ENCODE measurements at regions not wholly inside any gene's neighbourhood (a gene's known extent, or its start where the extent isn't known, plus 50 kb on each side); places are given as distances from the start of the nearest gene placed in this dataset.

DNA sequence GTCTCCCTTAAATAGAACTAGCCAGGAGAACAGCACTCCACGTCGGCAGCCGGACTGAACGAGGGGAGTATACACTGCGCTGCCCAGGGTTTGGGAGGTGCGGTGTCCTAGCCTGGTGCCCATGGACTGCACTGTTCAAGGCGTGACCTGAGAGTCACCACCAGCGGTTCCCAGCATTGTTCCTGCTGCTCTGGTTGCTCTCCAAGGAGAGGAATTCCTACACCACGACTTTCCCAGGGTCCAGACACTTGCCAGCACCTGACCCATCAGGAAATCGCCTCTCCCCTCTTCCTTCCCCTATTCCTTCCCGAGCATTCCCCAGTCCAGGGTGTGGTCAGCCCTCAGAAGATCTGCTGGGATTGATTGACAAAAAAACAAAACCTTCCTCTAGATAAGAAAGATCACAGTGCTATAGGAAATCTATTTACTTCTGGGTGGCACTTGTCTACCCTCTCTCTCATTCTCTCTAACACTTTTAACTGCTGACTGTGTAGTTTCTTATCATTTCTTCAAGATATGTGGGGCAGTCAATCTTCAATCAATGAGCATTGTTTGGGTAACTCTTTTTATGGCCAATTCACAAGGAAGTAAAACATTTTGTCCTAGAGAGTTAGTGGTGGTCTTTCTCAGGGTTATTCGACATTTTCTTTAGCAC lies 297.8 kb upstream of the ACTBL2 start:
- TF ChIP-seq, protein P1, sequence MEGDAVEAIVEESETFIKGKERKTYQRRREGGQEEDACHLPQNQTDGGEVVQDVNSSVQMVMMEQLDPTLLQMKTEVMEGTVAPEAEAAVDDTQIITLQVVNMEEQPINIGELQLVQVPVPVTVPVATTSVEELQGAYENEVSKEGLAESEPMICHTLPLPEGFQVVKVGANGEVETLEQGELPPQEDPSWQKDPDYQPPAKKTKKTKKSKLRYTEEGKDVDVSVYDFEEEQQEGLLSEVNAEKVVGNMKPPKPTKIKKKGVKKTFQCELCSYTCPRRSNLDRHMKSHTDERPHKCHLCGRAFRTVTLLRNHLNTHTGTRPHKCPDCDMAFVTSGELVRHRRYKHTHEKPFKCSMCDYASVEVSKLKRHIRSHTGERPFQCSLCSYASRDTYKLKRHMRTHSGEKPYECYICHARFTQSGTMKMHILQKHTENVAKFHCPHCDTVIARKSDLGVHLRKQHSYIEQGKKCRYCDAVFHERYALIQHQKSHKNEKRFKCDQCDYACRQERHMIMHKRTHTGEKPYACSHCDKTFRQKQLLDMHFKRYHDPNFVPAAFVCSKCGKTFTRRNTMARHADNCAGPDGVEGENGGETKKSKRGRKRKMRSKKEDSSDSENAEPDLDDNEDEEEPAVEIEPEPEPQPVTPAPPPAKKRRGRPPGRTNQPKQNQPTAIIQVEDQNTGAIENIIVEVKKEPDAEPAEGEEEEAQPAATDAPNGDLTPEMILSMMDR (IDR thresholded peaks at IDR 0.05; ENCODE audit: poor library complexity): no peak
- TF ChIP-seq EZH2phosphoT487 (IDR thresholded peaks at IDR 0.05; ENCODE audit: low read depth, severe bottlenecking, unreplicated experiment): no peak

Data from hepatocyte (in vitro differentiated cells).